GM12878 (cell line): ENCODE measurements at regions not wholly inside any gene's neighbourhood (a gene's known extent, or its start where the extent isn't known, plus 50 kb on each side); places are given as distances from the start of the nearest gene placed in this dataset.

Source experiments
- ATAC-seq: fragments of 200-7000 bp; cut with Tn5 transposase; 3 replicates; pipeline ENCODE4 v1.9.1; 2020; ENCODE audit warnings: mild to moderate bottlenecking, moderate library complexity
- BruUV-seq: library from RNA; stranded (reverse); fragments of 400-500 nt; replicated peaks from 2 replicates; lab custom pipeline; 2021; lab: Mats Ljungman, UMichigan
- CTCF ChIA-PET: fragments of 300-600 bp; sonication (Branson Sonifier 250); formaldehyde crosslinking; extraction: SDS; loops from one replicate; lab custom pipeline; 2021; ENCODE audit warnings: inconsistent platforms; lab: Yijun Ruan, JAX
- POLR2A ChIA-PET: fragments of 350-600 bp; formaldehyde crosslinking; extraction: SDS; loops from one replicate; lab custom pipeline; 2021; ENCODE audit warnings: inconsistent platforms; lab: Charles Lee
- RAD21 ChIA-PET: fragments of 300-600 bp; sonication (Branson Sonifier 250); formaldehyde crosslinking; loops from one replicate; lab custom pipeline; 2023; ENCODE audit warnings: antibody characterized with exemption; ENCODE audit not compliant: unreplicated experiment; lab: Charles Lee
- SMC1A ChIA-PET: fragments of 300-600 bp; sonication (Branson Sonifier 250); formaldehyde crosslinking; loops from one replicate; lab custom pipeline; 2023; ENCODE audit not compliant: unreplicated experiment, uncharacterized antibody; lab: Charles Lee
- DNase-seq: peaks from one replicate; pipeline ENCODE4 v3.0.0-alpha.2; 2011; ENCODE audit warnings: low read depth, low spot score
- FAIRE-seq: peaks from 3 replicates; lab custom pipeline; 2011; peaks lifted over from hg19 to GRCh38; lab: Jason Lieb, UNC
- H2AFZ ChIP-seq: 2 replicates; pipeline ENCODE4 v1.6.0; 2011; ENCODE audit warnings: low read depth, low read length, control low read depth; ENCODE audit not compliant: control insufficient read depth
- H3K27ac ChIP-seq: 2 replicates; pipeline ENCODE4 v1.5.1; 2011; ENCODE audit warnings: control low read depth; ENCODE audit not compliant: control insufficient read depth, insufficient read depth
- H3K27me3 ChIP-seq, 2 experiments: replicated peaks in 1 of 2; 2 replicates each; pipeline versions ENCODE4 v1.6.0 to v1.6.1; 2011; ENCODE audit warnings: low read length in 1 of 2; ENCODE audit not compliant: control insufficient read depth in 2 of 2, insufficient read depth in 2 of 2
- H3K36me3 ChIP-seq, 2 experiments: 2 replicates each; pipeline ENCODE4 v1.5.1; 2011; ENCODE audit warnings: low read length in 1 of 2; ENCODE audit not compliant: control insufficient read depth in 2 of 2, insufficient read depth in 2 of 2
- H3K4me1 ChIP-seq: 2 replicates; pipeline ENCODE4 v1.6.1; 2011; ENCODE audit warnings: mild to moderate bottlenecking, low read length, moderate library complexity, mixed read lengths; ENCODE audit not compliant: control insufficient read depth, insufficient read depth
- H3K4me2 ChIP-seq: 2 replicates; pipeline ENCODE4 v1.6.0; 2011; ENCODE audit warnings: control low read depth; ENCODE audit not compliant: control insufficient read depth, insufficient read depth
- H3K4me3 ChIP-seq: fragments of 200-600 bp; sonication (generic); 2 replicates; pipeline ENCODE4 v1.5.1; 2016
- H3K79me2 ChIP-seq: 2 replicates; pipeline ENCODE4 v1.6.0; 2011; ENCODE audit warnings: low read length; ENCODE audit not compliant: control insufficient read depth, insufficient read depth
- H3K9ac ChIP-seq: 2 replicates; pipeline ENCODE4 v1.8.0; 2011; ENCODE audit warnings: low read length, control low read depth, mixed read lengths; ENCODE audit not compliant: control insufficient read depth, insufficient read depth
- H3K9me3 ChIP-seq: replicated peaks from 3 replicates; pipeline ENCODE4 v1.5.1; 2011; ENCODE audit warnings: mild to moderate bottlenecking, low read length; ENCODE audit not compliant: control insufficient read depth, insufficient read depth
- H4K20me1 ChIP-seq: 2 replicates; pipeline ENCODE4 v1.6.0; 2011; ENCODE audit not compliant: control insufficient read depth, insufficient read depth
- ATF3 ChIP-seq: IDR thresholded peaks from 2 replicates; pipeline ENCODE4 v1.6.1; 2011; ENCODE audit warnings: low read depth, mild to moderate bottlenecking, low read length, moderate library complexity, borderline replicate concordance; ENCODE audit errors: extremely low read depth
- CHD2 ChIP-seq: IDR thresholded peaks from 2 replicates; pipeline ENCODE4 v1.6.1; 2011; ENCODE audit warnings: low read depth, low read length, improper control_type of control experiment, borderline replicate concordance
- CHD4 ChIP-seq: fragments of 200-600 bp; sonication (generic); IDR thresholded peaks from 2 replicates; pipeline ENCODE4 v1.6.1; 2016; ENCODE audit warnings: mild to moderate bottlenecking
- E2F4 ChIP-seq: IDR thresholded peaks from 2 replicates; pipeline ENCODE4 v1.6.1; 2012; ENCODE audit warnings: low read depth, low read length, improper control_type of control experiment
- E4F1 ChIP-seq: fragments of 450-650 bp; IDR thresholded peaks from 2 replicates; pipeline ENCODE4 v1.6.1; 2018; ENCODE audit warnings: borderline replicate concordance, mild to moderate bottlenecking; ENCODE audit not compliant: partially characterized antibody
- HDAC2 ChIP-seq: fragments of 200-600 bp; sonication (generic); IDR thresholded peaks from 2 replicates; pipeline ENCODE4 v1.6.1; 2017
- MEF2B ChIP-seq: fragments of 450-650 bp; IDR thresholded peaks from 2 replicates; pipeline ENCODE4 v1.6.1; 2018; ENCODE audit warnings: mild to moderate bottlenecking, moderate library complexity; ENCODE audit not compliant: partially characterized antibody, poor library complexity, severe bottlenecking
- MYB ChIP-seq: fragments of 150-350 bp; IDR thresholded peaks from 2 replicates; pipeline ENCODE4 v1.6.1; 2014; ENCODE audit warnings: mild to moderate bottlenecking, low read depth, low read length, borderline replicate concordance
- PKNOX1 ChIP-seq: fragments of 450-650 bp; IDR thresholded peaks from 2 replicates; pipeline ENCODE4 v1.6.1; 2016; ENCODE audit warnings: mild to moderate bottlenecking
- SRF ChIP-seq, 2 experiments: IDR thresholded peaks; 2 replicates each; pipeline ENCODE4 v1.6.1; 2011; ENCODE audit warnings: low read depth in 2 of 2, low read length in 2 of 2, mild to moderate bottlenecking in 1 of 2, moderate library complexity in 1 of 2
- SUPT20H ChIP-seq: IDR thresholded peaks from 2 replicates; pipeline ENCODE4 v1.6.1; 2011; ENCODE audit warnings: low read depth, mild to moderate bottlenecking, low read length, moderate library complexity, borderline replicate concordance; ENCODE audit not compliant: control insufficient read depth
- TARDBP ChIP-seq: IDR thresholded peaks from 2 replicates; pipeline ENCODE4 v1.6.1; 2016; ENCODE audit warnings: borderline replicate concordance
- ZBED1 ChIP-seq: IDR thresholded peaks from 2 replicates; pipeline ENCODE4 v1.6.1; 2016; ENCODE audit warnings: borderline replicate concordance
- ZBTB40 ChIP-seq: fragments of 450-650 bp; IDR thresholded peaks from 2 replicates; pipeline ENCODE4 v1.6.1; 2016; ENCODE audit warnings: mild to moderate bottlenecking, moderate library complexity, borderline replicate concordance
- WGBS: methylation state at CpG from one replicate; pipeline ENCODE4 v1.1.6; 2016; ENCODE audit warnings: low lambda C conversion rate; ENCODE audit not compliant: insufficient replicate concordance, insufficient coverage; ENCODE audit errors: missing lambda C conversion rate; 5-methylcytosine and 5-hydroxymethylcytosine counted together
- in situ Hi-C: fragments of 300-500 bp; cut with MboI; formaldehyde crosslinking; loops from 9 replicates; pipeline ENCODE4 v1.14.3; 2018; ENCODE audit warnings: mixed read lengths
- intact Hi-C: fragments of 100-400 bp; cut with micrococcal nuclease; formaldehyde crosslinking; loops from one replicate; pipeline ENCODE4 v1.14.2; 2022; ENCODE audit not compliant: unreplicated experiment

GRCh38 chr9:107838766-107839165, 349.2 kb upstream of the KLF4 start (continued):
- no peak for TF ChIP-seq PKNOX1

GRCh38 chr9:107836300-107836699, 346.7 kb upstream of the KLF4 start:
- no peak overlapping the region for H3K9ac ChIP-seq
- no peaks in the 10 kb centered on the region for H3K36me3 ChIP-seq
- intact Hi-C loops (no loop called here), in situ Hi-C loops (no loop called here)
- no peaks in the 10 kb centered on the region for H3K4me1 ChIP-seq
- FAIRE-seq = no peak
- ATAC-seq = no peak
- RAD21 ChIA-PET = no interaction called here
- WGBS = 0% methylated on average over 2 of the region's 2 CpGs
- no peaks in the 10 kb centered on the region for H3K27me3 ChIP-seq
- SMC1A ChIA-PET = no interaction called here
- H3K9me3 ChIP-seq = no peaks in the 10 kb centered on the region
- no peak overlapping the region for H3K27ac ChIP-seq
- POLR2A ChIA-PET = no interaction called here
- no TSS peak for BruUV-seq
- H2AFZ ChIP-seq = no peak overlapping the region
- no peak overlapping the region for H3K4me3 ChIP-seq
- CTCF ChIA-PET = no interaction called here
- no peak overlapping the region for H3K4me2 ChIP-seq
- H4K20me1 ChIP-seq = no peaks in the 10 kb centered on the region
- no peak for DNase-seq
- no peaks in the 10 kb centered on the region for H3K79me2 ChIP-seq
- no peak for TF ChIP-seq E4F1
- no peak for TF ChIP-seq TARDBP
- TF ChIP-seq SRF (IDR thresholded peaks at IDR 0.05; ENCODE audit: low read depth in 2 of 2, low read length in 2 of 2) = no peak
- TF ChIP-seq SUPT20H = no peak
- TF ChIP-seq ATF3 = no peak
- no peak for TF ChIP-seq MYB
- TF ChIP-seq E2F4 = no peak
- no peak for TF ChIP-seq HDAC2
- no peak for TF ChIP-seq ZBTB40
- TF ChIP-seq CHD4 = no peak
- TF ChIP-seq MEF2B = no peak
- TF ChIP-seq ZBED1 = no peak
- no peak for TF ChIP-seq CHD2
